Endothelial cell of umbilical vein (primary cell): ENCODE measurements at regions not wholly inside any gene's neighbourhood (a gene's known extent, or its start where the extent isn't known, plus 50 kb on each side); places are given as distances from the start of the nearest gene placed in this dataset.

ENCODE experiments used
- BruUV-seq: library from RNA; stranded (reverse); fragments of 400-500 nt; replicated peaks from 2 replicates; lab custom pipeline; 2021; lab: Mats Ljungman, UMichigan
- CTCF ChIA-PET: fragments of 300-600, 350-600 bp; sonication (Branson Sonifier 250); formaldehyde crosslinking; loops from one replicate; lab custom pipeline; 2021; ENCODE audit warnings: antibody characterized with exemption, inconsistent platforms; lab: Charles Lee
- POLR2A ChIA-PET: fragments of 300-600, 350-600 bp; sonication (Branson Sonifier 250); formaldehyde crosslinking; loops from one replicate; lab custom pipeline; 2021; ENCODE audit warnings: antibody characterized with exemption, inconsistent platforms; lab: Charles Lee
- DNase-seq: peaks from one replicate; pipeline ENCODE4 v3.0.0-alpha.2; 2011; ENCODE audit warnings: low read depth, low spot score
- FAIRE-seq: peaks from 2 replicates; lab custom pipeline; 2011; peaks lifted over from hg19 to GRCh38; lab: Jason Lieb, UNC
- H2AFZ ChIP-seq: 2 replicates; pipeline ENCODE4 v1.6.0; 2012; ENCODE audit warnings: low read depth, low read length, control low read depth, inconsistent platforms
- H3K27ac ChIP-seq: 2 replicates; pipeline ENCODE4 v1.5.1; 2011; ENCODE audit warnings: low read depth, mild to moderate bottlenecking, control low read depth, low read length, moderate library complexity; ENCODE audit not compliant: insufficient read depth
- H3K27me3 ChIP-seq, 2 experiments: 2 replicates each; pipeline versions ENCODE4 v1.6.0 to v1.6.1; 2011; ENCODE audit warnings: low read length in 2 of 2, mixed read lengths in 1 of 2; ENCODE audit not compliant: control insufficient read depth in 2 of 2, insufficient read depth in 2 of 2
- H3K36me3 ChIP-seq, 2 experiments: 2 replicates in 1 of 2; 3 replicates in 1 of 2; pipeline ENCODE4 v1.5.1; 2011; ENCODE audit warnings: low read length in 2 of 2, mild to moderate bottlenecking in 1 of 2, moderate library complexity in 1 of 2; ENCODE audit not compliant: control insufficient read depth in 2 of 2, insufficient read depth in 2 of 2; ENCODE audit errors: extremely low read depth in 1 of 2
- H3K4me1 ChIP-seq: 3 replicates; pipeline ENCODE4 v1.5.1; 2011; ENCODE audit warnings: mild to moderate bottlenecking, low read length; ENCODE audit not compliant: control insufficient read depth, insufficient read depth; ENCODE audit errors: extremely low read depth
- H3K4me2 ChIP-seq: 2 replicates; pipeline ENCODE4 v1.6.1; 2011; ENCODE audit warnings: low read length, control low read depth, mixed read lengths; ENCODE audit not compliant: insufficient read depth
- H3K4me3 ChIP-seq, 3 experiments: fragments of 200-600 bp in 1 of 3; sonication (generic), shearing (Covaris generic) in 1 of 3; replicated peaks in 1 of 3; 2 replicates each; pipeline ENCODE4 v1.5.1; 2011 to 2016; ENCODE audit warnings: control low read depth in 3 of 3, low read length in 3 of 3, mild to moderate bottlenecking in 2 of 3, inconsistent platforms in 1 of 3, low read depth in 1 of 3, moderate library complexity in 1 of 3; ENCODE audit not compliant: insufficient read depth in 1 of 3
- H3K79me2 ChIP-seq: 2 replicates; pipeline ENCODE4 v1.6.0; 2012; ENCODE audit warnings: low read length, inconsistent platforms; ENCODE audit not compliant: control insufficient read depth, insufficient read depth
- H3K9ac ChIP-seq: replicated peaks from 2 replicates; pipeline ENCODE3; 2011; ENCODE audit warnings: low read length, control low read depth; ENCODE audit not compliant: insufficient read depth; ENCODE audit errors: extremely low read depth
- H3K9me1 ChIP-seq: replicated peaks from 3 replicates; pipeline ENCODE4 v1.6.0; 2011; ENCODE audit warnings: mild to moderate bottlenecking, low read length; ENCODE audit not compliant: control insufficient read depth, insufficient read depth; ENCODE audit errors: extremely low read depth
- H3K9me3 ChIP-seq: replicated peaks from 2 replicates; pipeline ENCODE4 v1.5.1; 2012; ENCODE audit warnings: low read length, inconsistent platforms; ENCODE audit not compliant: control insufficient read depth, insufficient read depth
- H4K20me1 ChIP-seq: replicated peaks from 2 replicates; pipeline ENCODE3; 2011; ENCODE audit warnings: mild to moderate bottlenecking, low read length; ENCODE audit not compliant: control insufficient read depth, insufficient read depth; ENCODE audit errors: extremely low read depth
- EZH2 ChIP-seq: IDR thresholded peaks from 2 replicates; pipeline ENCODE4 v1.6.1; 2012; ENCODE audit warnings: borderline replicate concordance, low read depth, mild to moderate bottlenecking, moderate library complexity, low read length, inconsistent platforms; ENCODE audit not compliant: severe bottlenecking
- FOS ChIP-seq: IDR thresholded peaks from 2 replicates; pipeline ENCODE4 v1.6.1; 2011; ENCODE audit warnings: mild to moderate bottlenecking, low read length, moderate library complexity, borderline replicate concordance; ENCODE audit not compliant: insufficient read depth
- GATA2 ChIP-seq: IDR thresholded peaks from 2 replicates; pipeline ENCODE4 v1.7.0; 2011; ENCODE audit warnings: low read depth, mild to moderate bottlenecking, moderate library complexity, mixed read lengths, low read length; ENCODE audit not compliant: insufficient read length, insufficient read depth
- JUN ChIP-seq: IDR thresholded peaks from 2 replicates; pipeline ENCODE4 v1.6.1; 2011; ENCODE audit warnings: borderline replicate concordance, low read depth; ENCODE audit not compliant: insufficient read length, insufficient read depth
- MYC ChIP-seq: IDR thresholded peaks from one replicate; pipeline ENCODE4 v1.6.1; 2011; ENCODE audit warnings: mild to moderate bottlenecking, low read depth, low read length
- POLR2A ChIP-seq: IDR thresholded peaks from 2 replicates; pipeline ENCODE4 v1.6.1; 2012; ENCODE audit warnings: low read depth, mild to moderate bottlenecking, control low read depth, low read length
- POLR2AphosphoS5 ChIP-seq: IDR thresholded peaks from 2 replicates; pipeline ENCODE4 v1.6.1; 2012; ENCODE audit warnings: low read depth, mild to moderate bottlenecking, control low read depth, low read length, moderate library complexity; ENCODE audit not compliant: insufficient read depth
- dilution Hi-C: fragments of 300-500 bp; cut with MboI; formaldehyde crosslinking; loops from one replicate; pipeline ENCODE4 v1.15.0; 2019; ENCODE audit warnings: low sequenced_read_pairs; ENCODE audit not compliant: extremely low pct_ligation_motif_present
- intact Hi-C: fragments of 100-400 bp; cut with micrococcal nuclease; formaldehyde crosslinking; loops from one replicate; pipeline ENCODE4 v1.10.0; 2022
- TF ChIP-seq, protein P1 (sequence below): IDR thresholded peaks from 2 replicates; pipeline ENCODE4 v1.6.1; 2011; ENCODE audit not compliant: insufficient read depth, insufficient read length
- TF ChIP-seq, protein P2 (sequence below), 2 donors: IDR thresholded peaks; 1 replicate in 1 of 2; 2 replicates in 1 of 2; pipeline ENCODE4 v1.5.1; 2011; ENCODE audit warnings: low read length in 2 of 2, mild to moderate bottlenecking in 2 of 2, moderate library complexity in 2 of 2, control low read depth in 1 of 2, inconsistent platforms in 1 of 2, low read depth in 1 of 2; ENCODE audit not compliant: insufficient read depth in 1 of 2; ENCODE audit errors: extremely low read depth in 1 of 2

DNA sequence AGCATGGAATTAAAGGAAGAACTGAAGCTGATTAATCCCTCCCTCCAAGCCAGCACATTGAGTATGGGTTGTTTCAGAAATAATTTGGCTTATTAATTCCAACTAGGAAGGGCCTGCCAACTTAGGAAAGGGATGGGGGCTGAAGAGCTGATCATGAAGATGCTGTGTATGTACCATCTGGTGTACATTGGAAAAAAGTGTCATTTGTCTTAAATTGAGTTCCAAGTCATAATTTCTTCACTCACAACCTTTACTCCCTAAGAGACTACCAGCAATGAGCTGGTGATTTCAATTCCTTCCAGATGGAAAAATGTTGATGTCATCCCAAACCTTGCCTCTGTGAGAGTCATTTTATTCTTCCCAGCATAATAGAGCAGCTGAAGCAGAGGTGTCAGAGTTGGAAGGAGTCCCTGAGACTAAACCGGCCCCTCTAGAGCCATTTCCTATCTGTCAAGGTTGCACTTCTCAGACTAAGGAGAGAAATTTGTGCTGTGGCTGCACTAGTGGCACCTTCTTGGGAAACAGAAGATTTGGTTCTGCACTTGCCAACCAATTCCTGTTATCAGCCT is 79.4 kb downstream of the GTPBP8 start:
- H3K79me2 ChIP-seq: no peaks in the 10 kb centered on the region
- no peak overlapping the region for H3K27ac ChIP-seq
- no peak overlapping the region for H3K4me3 ChIP-seq
- intact Hi-C loops (no loop called here), dilution Hi-C loops (no loop called here)
- FAIRE-seq (no peak), DNase-seq (no peak)
- H3K4me2 ChIP-seq: no peak overlapping the region
- ChIA-PET CTCF (interaction anchor here (1.0 to 1.5 kb wide), 3 partner anchors 12 to 335 kb away, joined by 4 read pairs; no protein-coding TSS in a partner anchor), POLR2A (no interaction called here)
- H3K36me3 ChIP-seq: no peaks in the 10 kb centered on the region
- peaks cover 0 to 1% of the 10 kb centered on the region in 2 experiments for H3K27me3 ChIP-seq
- H4K20me1 ChIP-seq: no peaks in the 10 kb centered on the region
- H3K9me3 ChIP-seq: no peaks in the 10 kb centered on the region
- H2AFZ ChIP-seq: no peak overlapping the region
- H3K9me1 ChIP-seq: no peaks in the 10 kb centered on the region
- no peaks in the 10 kb centered on the region for H3K4me1 ChIP-seq
- H3K9ac ChIP-seq: no peak overlapping the region
- TF ChIP-seq MYC (no peak), JUN (no peak), GATA2 (no peak), FOS (no peak), POLR2AphosphoS5 (no peak), EZH2 (no peak), POLR2A (no peak)
- TF ChIP-seq, protein P1, sequence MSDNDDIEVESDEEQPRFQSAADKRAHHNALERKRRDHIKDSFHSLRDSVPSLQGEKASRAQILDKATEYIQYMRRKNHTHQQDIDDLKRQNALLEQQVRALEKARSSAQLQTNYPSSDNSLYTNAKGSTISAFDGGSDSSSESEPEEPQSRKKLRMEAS: no peak
- TF ChIP-seq, protein P2, sequence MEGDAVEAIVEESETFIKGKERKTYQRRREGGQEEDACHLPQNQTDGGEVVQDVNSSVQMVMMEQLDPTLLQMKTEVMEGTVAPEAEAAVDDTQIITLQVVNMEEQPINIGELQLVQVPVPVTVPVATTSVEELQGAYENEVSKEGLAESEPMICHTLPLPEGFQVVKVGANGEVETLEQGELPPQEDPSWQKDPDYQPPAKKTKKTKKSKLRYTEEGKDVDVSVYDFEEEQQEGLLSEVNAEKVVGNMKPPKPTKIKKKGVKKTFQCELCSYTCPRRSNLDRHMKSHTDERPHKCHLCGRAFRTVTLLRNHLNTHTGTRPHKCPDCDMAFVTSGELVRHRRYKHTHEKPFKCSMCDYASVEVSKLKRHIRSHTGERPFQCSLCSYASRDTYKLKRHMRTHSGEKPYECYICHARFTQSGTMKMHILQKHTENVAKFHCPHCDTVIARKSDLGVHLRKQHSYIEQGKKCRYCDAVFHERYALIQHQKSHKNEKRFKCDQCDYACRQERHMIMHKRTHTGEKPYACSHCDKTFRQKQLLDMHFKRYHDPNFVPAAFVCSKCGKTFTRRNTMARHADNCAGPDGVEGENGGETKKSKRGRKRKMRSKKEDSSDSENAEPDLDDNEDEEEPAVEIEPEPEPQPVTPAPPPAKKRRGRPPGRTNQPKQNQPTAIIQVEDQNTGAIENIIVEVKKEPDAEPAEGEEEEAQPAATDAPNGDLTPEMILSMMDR (IDR thresholded peaks at IDR 0.05; ENCODE audit: extremely low read depth in 1 of 2, insufficient read depth in 1 of 2, low read depth in 1 of 2, low read length in 2 of 2): no peak
- no TSS peak for BruUV-seq
